ENCODE measurements at regions not wholly inside any gene's neighbourhood (a gene's known extent, or its start where the extent isn't known, plus 50 kb on each side); places are given as distances from the start of the nearest gene placed in this dataset.

GRCh38 chr3:31008994-31009393, 114.5 kb upstream of the GADL1 start:
- no peak for DNase-seq

DNA sequence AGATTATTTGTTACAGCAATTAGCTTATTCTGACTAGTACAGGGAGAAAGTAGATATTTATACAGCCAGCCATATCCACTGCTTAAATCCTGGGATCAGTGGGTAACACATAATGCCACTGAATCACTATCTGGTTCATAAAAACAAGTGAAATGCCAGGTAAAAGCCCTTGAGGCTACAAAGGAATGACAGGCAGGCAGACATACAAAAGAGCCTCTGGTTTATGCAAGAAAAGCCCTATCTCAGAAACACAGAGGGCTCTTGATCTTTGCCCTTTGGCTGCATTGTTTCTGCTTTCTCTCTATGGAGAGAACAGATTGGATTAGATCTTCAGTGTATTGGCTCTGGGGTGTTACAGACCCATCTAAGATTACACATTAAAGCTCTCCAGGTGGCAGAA, 115.4 kb upstream of the GADL1 start:
- DNase-seq = no peak

DNA sequence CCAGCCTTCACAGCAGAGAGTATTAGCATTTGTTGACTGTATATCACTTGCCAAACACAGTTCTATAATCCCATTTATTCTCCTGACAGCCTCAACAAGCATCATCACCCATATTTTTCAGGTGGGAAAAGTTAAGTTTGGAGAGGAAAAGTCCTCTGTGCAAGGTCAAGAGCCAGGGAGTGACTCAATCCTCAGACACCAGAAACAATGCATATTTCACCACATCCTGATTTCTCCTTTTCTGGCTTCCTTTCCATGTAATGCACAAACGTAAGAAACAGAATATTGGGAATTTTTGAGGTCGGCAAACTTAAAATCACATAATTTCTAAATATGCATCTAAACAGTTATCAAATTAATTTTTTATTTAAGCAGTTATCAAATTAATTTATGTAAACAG, 116.0 kb upstream of the GADL1 start:
- no peak for DNase-seq

GRCh38 chr3:31011380-31011779, 116.9 kb upstream of the GADL1 start:
- DNase-seq = no peak

DNA sequence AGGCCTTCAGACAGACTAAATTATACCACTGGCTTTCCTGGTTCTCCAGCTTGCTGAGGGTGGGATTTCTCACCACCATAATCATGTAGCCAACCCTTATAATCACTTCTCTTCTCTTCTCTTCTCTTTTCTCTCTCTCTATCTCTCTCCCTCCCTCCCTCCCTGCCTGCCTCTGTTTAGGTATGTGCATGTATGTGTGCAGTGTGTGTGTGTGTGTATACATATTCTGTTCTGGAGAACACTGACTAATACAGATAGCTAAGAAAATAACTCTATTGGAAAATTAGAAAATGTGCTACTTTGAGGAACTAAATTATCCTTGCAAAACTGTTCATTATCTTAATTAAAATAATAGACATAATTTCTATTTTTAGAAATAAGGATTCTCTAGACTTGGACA, 118.6 kb upstream of the GADL1 start:
- no peak for DNase-seq

DNA sequence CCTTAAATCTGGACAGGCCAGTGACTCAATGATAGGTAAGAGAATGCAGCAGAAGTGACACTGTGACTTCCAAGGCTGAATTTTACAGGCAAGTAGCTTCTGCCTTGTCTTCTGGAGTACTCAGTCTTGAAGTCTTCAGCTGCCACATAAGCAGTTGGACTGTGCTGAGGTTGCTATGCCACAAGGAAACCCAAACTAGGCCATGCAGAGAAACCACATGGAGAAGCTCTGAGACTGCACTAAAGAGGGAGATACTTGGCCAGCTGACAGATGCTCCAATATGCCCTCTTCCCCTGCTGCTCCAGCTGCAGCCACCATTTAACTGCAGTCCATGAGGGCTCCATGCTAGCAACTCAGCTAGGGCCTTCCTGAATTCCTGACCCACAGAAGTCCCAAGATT, 119.4 kb upstream of the GADL1 start:
- DNase-seq = no peak

GRCh38 chr3:31014317-31015040, 120.0 kb upstream of the GADL1 start:
- no peak for DNase-seq

- DNase-seq = no peak
Measured at GRCh38 chr3:31016196-31016595, 121.7 kb upstream of the GADL1 start.

DNA sequence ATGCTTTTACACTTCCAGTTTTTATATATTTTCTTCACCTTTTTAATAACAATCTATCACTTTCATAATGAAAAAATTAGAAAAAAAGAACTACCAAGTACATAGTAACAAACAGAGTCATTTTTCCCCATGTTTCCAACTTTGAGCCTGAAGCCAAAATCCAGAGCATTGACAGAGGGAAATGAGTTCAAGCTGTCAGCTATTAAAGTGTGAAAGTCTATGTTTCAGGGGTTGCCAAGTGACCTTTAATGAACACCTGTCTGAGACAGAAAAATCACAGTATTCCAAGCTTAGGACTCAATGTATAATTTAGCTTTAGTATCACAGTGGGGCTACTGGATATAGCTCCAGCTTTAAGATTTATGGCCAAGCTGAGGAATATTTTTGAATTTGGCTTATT, 128.3 kb upstream of the GADL1 start:
- DNase-seq = no peak

DNA sequence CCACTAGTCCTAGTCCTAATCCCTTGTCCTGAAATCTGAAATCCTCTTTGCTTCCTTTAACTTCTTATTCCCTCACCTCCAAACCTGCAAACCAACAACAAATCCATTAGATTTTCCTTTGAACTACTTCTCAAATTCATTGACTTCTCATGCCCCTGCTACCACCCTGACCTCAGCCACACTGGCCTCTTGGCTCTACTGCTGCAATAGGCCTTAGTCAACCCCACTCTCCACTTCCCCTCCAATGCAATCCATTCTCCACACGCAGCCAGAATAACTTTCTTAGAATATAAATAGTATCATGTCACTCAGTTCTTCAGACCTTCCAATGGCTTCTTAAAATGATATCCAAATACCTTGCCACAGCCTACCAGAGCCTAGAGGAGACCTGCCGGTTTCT, 131.1 kb upstream of the GADL1 start:
- no peak for DNase-seq

- DNase-seq = no peak
Measured at GRCh38 chr3:31027191-31027761, 132.8 kb upstream of the GADL1 start.

- DNase-seq = no peak
Measured at GRCh38 chr3:31027914-31028313, 133.5 kb upstream of the GADL1 start.

GRCh38 chr3:31028766-31029165, 134.3 kb upstream of the GADL1 start:
- no peak for DNase-seq

GRCh38 chr3:31029706-31030105, 135.2 kb upstream of the GADL1 start:
- DNase-seq = no peak

GRCh38 chr3:31035681-31036080, 141.2 kb upstream of the GADL1 start:
- no peak for DNase-seq

DNA sequence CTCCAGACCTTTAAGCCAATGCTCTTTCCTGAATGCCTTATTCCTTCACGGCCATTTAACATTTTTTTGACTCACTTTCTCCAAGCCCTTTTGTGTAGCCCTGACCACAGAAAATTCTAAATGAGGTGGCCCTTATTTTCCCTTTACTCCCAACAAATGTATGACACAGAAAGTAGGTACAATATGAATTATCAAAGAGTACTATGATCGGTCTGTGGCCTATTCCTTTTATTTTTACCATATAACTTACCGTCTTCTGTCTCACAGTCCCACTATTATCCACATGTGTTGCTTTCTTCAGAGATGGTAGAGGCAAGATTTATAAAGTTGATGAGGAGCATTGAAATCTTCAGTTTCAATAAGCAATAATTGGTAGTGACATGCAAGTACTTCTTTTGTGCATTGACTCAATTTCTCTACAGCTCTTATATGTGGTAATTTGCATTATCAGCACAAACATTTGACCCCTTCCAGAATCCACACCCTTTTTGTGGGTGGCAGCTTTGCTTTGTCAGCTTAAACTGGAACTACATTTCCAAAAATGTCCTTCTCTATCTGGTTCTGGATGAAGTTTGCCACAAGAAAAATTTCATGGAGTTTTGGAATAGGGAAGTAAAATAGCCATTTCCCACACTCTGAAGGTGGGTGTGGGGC, 143.8 kb upstream of the GADL1 start:
- DNase-seq = no peak

DNA sequence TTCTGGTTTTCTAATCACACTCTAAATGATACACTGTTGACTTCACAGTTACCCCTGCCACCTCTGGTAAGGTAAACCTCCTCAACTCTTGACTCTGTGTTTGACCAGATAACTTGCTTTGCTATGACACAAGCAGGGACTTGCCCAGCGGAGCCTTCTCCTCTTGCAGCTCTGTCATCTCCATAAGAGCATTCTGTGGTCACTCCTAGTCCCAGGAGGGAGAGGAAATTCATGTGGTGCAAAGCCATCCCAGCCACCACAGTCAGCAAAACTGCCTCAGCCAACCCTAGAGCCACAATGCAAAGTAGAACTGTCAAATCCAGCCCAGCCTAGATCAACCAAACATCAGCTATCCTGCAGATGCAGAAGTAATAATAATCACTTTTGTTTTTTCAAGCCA, 144.7 kb upstream of the GADL1 start:
- DNase-seq = no peak

DNA sequence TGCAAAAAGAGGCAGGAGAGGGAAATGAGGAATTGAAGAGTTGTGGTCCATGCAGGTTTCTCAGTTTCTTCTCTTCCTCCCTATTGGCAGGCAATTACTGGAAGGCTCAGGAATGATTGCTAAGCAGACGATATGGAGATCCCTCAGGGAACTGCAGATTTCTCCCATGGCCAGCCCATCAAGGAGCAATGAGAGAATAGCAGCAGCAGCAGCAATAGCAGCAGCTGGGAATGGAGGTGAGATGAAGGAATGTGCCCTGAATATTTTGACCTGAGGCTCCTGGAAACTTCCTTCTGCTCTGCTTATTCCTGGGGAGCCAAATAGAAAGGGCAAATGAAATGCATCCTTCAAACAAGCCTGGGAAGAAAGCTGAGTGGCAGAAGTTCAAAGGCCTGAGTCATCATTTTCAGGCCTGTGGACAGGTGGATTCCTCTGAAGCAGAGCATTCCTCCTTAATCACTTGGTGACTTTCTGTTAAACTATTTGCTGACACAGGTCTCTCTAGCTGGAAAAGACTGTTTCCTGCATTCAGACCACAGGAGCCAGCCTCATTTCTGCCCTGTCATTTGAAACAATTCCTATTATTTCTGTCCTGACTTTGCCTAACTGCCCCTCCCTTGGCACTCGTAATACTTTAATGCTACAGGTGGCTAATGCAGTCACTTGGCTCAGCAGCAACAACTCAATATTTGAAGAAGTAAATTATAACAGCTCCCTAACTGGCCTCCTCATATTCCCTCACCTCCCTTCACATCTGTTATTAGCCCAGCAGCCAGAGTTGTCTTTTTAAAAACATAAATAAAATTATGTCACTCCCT, 146.9 kb upstream of the GADL1 start:
- DNase-seq = no peak

DNA sequence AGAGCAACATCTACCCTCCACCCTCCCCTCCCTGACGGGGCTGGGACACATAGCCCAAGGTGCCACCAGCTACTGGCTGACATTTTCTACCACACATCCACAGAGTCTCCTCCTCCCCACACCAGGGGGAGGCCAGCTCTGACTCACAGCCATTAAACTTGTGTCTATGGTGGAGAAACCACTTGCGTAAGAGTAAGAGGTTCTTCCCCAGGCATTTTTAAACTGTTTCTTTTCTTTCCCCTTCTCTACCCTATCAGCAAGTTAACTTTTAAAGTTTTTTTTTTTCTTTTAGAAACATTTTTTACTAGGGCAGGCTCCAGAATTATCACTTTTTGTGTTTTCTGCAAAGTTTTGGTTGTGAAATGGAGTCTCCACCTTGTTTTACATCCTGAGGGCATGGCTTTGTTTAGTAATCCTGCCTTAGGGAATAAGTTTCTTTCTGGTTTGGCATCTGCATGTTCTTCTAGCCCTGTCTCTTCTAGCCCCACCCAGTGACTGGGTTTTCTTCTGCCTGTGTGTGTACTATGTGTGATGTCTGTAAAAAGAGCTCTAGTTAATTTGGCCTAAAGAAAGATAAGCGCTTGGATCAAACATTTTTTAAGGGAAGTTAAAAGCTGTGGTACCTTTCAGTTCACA, 148.8 kb upstream of the GADL1 start:
- DNase-seq = no peak

DNA sequence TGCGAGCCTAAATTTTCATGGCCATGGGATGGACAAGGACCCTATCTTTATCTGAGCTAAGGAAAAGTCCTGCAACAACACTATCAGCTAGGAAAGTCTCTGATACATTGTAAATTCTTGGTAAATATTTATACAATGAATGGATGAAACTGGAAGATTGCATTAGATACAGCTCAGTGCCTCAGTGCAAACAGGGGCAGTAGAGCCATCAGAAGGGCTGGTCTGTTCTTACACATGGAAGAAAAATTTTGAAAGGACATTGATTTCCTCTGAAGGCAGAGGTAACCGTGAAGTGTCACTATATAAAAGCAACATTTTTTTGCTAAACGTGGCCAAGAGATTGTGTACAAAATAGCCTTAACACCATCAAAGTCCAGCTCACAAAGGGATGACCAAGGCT, 153.2 kb upstream of the GADL1 start:
- no peak for DNase-seq

GRCh38 chr3:31048143-31048542, 153.7 kb upstream of the GADL1 start:
- no peak for DNase-seq

GRCh38 chr3:31050296-31050695, 155.8 kb upstream of the GADL1 start:
- no peak for DNase-seq

GRCh38 chr3:31051226-31051625, 156.8 kb upstream of the GADL1 start:
- no peak for DNase-seq

Data from activated CD4-positive, alpha-beta T cell treated with anti-CD3 and anti-CD28 coated beads, Interleukin-2, amount 50 U/mL, for 4 hours (primary cell).